ENCODE measurements at regions not wholly inside any gene's neighbourhood (a gene's known extent, or its start where the extent isn't known, plus 50 kb on each side); places are given as distances from the start of the nearest gene placed in this dataset.

DNA sequence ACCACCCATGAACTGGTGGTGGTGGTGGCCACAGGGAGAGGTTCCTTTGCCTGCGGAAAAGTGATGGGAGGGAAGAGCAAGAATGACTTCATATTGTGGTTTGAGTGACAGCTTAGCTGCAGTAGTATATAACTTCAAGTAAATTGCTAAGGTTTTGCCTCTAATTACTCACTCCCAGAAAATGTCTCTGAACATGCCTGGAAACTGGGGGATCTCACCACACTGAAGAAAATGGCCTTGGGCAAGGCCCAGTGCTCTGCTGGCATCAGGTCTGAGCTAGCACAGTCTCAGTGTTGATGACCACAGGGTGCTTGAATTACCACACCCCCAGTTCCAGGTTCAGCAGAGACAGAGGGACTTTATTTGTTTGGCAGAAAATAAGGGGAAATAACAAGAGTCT, 2085.4 kb downstream of the ARAP2 start:
- TF ChIP-seq POLR2A (IDR thresholded peaks at IDR 0.05; ENCODE audit: low read depth, low read length) (no peak), POLR2AphosphoS5 (IDR thresholded peaks at IDR 0.05; ENCODE audit: low read depth, low read length) (no peak), TAF1 (IDR thresholded peaks at IDR 0.05; ENCODE audit: borderline replicate concordance, low read depth, low read length) (no peak)
